HTR-8/SVneo (cell line): ENCODE measurements at regions not wholly inside any gene's neighbourhood (a gene's known extent, or its start where the extent isn't known, plus 50 kb on each side); places are given as distances from the start of the nearest gene placed in this dataset.

ENCODE experiments used
- DNase-seq: peaks from one replicate; pipeline ENCODE4 v3.0.0; 2011; ENCODE audit warnings: low spot score, mixed read lengths; ENCODE audit not compliant: insufficient read length
- FAIRE-seq: peaks from 2 replicates; lab custom pipeline; 2011; peaks lifted over from hg19 to GRCh38; lab: Jason Lieb, UNC

DNA sequence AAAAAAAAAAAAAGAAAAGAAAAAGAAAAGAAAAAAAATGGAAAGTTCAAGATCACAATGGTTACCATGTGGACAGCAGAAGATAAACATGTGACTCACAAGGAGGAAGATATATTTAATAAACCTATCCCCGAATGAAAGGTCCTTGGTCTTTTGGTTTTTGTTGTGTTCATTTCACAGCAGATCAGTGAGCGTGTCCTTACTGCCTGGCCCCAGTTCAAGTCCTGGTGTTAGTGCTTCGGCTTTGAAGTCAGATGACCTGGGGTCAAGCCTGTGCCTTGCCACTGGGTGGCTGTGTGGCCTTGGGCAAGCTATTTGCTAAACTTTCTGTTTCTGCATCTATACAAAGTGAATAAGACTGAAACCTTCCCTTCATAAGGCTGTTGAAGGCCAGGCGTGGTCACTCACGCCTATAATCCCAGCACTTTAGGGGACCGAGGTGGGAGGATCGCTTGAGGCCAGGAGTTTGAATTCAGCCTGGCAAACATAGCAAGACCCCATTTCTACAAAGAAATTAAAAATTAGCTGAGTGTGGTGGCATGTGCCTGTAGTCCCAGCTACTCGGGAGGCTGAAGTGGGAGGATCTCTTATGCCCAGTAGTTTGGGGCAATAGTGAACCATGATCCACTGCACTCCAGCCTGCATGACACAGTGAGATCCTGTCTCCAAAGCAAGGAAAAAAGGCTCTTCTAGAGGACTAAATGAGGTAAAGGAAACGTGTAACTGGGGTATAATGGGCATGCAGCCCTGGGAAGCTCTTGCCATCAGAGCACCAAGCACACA, 94.5 kb upstream of the SPATA31D4 start:
- DNase-seq (no peak), FAIRE-seq (no peak)

DNA sequence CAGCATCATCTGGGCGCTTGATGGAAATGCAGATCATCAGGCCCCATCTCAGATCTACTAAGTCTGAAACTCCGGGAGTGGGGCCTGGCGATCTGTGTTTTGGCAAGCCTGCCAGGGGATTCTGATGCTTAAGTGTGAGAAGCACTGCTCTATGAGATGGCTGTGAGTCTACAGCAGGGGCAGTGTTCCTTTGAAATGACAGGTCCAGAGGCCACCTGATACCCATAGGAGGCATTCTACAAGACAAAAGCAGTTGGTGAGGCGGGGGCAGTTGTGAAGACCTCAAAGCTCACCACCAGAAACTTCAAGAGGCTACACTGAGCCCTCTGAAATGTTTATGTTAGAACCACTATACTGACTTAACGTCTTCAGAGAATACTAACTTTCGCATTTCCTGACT, 86.9 kb upstream of the SPATA31D4 start:
- DNase-seq (no peak), FAIRE-seq (no peak)

DNA sequence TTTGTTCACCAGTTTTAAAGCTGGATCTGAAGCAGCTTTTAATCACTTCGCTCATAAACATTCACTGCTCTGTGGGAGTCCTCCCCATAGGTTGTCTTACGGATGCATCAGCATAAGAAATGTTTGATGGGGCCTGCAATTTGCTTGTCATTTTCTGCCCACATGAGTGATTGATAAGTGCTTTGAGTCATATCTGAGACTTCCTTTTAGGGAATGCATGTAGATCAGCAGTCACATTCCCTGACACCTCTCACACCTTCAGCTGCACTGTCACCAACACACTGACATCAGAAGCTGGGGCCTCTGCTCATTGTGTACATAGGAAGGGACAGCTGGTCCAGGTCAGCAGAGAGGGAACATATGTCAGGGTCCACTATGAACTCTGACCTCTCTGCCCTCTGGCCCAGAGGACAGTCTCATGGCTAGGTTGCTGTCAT, 84.1 kb upstream of the SPATA31D4 start:
- DNase-seq, result no peak

DNA sequence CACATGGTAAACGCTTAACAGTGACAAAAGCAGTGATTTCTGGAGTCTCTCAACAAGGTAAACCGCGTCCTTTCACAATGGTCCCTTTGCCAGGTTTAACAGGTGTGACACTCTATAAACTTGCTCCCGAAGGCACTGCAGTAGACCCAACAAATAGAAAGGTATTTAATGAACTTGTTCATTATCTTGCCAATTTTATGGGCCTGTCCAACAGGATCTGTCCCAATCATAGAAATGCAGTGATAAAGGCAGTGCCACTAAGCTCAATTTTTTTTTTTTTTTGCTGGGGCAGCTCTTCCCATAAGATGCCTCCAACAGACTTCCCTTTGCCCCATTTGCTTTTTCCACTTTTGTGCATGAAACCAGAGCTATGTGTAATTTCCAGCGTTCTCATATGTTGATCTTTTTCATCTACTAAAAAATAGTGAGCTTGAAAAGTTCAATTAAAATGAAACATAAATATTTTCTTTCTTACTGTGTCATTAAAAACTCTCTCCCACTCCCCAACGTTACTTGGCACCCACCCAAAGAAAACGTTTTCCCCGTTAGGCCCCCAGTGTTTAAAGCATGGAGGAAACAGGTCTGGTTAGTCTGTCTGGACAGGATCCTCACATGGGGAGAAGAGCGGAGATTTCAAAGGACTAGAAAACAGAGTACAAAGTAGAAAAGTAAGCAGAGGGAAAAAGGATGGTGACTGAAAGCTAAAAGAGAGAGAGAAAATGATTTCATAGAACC, 80.9 kb upstream of the SPATA31D4 start:
- FAIRE-seq (no peak), DNase-seq (no peak)

More for the DNA sequence above, 84.1 kb upstream of the SPATA31D4 start:
- FAIRE-seq, result no peak

DNA sequence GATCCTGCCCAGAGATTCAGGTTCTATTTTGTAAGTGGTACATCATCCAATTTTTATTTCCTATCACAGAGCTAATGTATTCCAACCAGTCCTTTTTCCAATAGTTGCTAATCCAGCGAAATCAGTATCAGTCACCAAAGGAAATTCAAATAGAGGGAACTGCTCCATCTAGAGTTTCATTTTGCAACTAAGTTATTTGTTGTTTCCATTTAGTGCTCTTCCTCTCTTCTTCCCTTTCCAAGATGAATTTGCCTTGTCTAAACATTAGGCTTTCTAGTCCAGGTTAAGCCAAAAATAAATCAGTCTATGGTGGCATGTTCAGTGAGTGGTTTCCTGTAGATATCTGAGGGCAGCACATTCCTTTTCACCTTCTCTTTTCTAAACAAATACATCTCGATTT, 79.8 kb upstream of the SPATA31D4 start:
- FAIRE-seq, result peak; percentile 33
- DNase-seq, result no peak

DNA sequence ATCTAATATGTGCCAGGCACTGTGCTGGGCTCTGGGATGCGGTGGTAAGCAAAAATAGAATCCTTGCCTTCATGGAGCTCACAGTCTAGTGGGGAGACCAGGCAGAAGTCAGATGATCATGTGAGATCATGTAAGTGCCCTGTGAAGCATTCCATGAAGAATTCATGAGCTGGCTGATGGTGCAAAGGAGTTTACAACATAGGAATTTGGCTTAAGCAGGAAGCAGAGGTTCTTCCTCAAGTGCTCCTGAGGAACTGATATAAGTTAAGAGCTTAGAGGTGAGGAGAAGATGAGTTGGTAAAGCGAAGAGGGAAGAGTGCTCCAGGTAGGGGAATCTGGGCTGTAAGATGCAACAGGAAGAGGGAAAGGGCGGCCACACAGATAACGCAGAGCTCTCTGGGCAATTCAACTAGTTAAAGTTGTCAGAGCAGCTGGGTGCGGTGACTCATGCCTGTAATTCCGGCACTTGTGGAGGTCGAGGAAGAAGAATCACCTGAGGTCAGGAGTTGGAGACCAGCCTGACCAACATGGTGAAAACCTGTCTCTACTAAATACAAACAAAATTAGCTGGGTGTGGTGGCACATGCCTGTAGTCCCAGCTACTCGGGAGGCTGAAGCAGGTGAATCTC, 78.5 kb upstream of the SPATA31D4 start:
- no peak for DNase-seq
- no peak for FAIRE-seq

DNA sequence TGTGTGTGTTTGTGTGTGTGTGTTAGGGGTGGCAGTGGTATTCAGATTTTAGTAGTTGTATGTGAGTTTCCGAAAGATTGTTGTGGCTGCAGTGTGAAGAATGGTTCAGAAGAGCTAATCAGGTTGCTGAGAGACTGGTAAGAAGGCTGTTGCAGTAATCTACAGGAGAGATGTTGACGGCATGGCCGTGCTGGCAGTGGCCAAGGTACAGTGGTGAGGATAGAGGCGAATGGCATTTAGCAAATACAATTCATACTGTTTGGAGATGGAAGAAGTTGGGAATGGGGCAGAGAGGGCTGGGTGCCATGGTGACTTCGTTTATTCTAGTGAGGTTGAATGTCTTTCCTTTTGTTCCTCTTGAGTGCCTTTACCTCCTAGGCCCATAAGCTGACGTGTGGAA, 77.5 kb upstream of the SPATA31D4 start:
- FAIRE-seq (no peak), DNase-seq (no peak)

DNA sequence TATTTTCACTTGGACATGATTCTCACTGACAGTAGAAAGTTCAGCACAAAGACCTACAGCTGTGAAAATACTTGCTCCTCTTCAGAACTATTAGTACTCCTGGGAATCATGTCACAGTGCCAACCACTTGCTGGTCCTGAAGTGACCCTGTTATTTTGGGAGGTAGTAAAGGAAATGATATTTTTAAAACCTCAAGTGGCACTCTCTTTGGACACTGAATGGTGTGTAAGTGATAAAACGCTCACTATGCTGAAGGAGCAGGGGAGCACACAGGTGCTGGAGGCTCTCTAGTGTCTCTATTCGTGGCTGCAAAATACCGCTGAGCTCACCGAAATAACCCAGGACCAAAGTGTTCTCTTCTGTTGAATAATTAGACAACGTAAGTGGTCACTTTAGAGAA, 76.9 kb upstream of the SPATA31D4 start:
- no peak for DNase-seq

DNA sequence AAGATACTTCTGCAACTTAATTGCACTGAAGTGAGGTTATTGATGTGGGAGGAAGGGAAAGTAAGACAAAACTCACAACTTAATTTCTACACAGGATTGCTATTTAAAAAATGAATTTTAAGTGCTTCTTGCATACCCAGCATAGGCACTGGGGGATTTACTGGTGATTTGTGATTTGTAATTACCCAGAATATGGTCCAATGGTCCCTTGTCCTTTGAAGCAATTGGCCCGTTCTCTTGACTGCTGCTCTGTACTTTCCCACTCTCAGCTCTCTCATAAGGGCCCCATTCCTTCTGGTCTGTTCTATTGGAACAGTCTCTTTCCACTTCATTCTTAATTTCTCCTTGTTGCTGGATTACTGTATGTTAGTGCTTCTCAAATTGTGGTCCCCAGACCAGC, 75.4 kb upstream of the SPATA31D4 start:
- FAIRE-seq, result no peak
- DNase-seq, result no peak

More for the DNA sequence above, 76.9 kb upstream of the SPATA31D4 start:
- FAIRE-seq, result no peak

DNA sequence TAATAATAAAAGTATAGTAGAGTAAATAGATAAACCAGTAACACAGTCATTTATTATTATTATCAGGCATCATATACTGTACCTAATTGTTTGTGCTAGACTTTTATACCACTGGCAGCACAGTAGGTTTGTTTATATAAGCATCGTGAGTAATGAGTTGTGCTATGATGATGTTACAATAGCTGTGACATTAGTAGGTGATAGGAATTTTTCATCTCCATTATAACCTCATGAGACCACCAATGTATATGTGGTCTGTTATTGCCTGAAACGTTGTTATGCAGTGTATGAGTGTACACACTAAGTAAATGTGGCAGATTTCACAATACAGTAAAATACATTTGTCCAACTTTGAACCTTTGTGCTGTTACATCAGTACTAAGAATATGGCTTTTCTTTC, 72.7 kb upstream of the SPATA31D4 start:
- DNase-seq, result no peak
- peak; percentile 23 for FAIRE-seq

DNA sequence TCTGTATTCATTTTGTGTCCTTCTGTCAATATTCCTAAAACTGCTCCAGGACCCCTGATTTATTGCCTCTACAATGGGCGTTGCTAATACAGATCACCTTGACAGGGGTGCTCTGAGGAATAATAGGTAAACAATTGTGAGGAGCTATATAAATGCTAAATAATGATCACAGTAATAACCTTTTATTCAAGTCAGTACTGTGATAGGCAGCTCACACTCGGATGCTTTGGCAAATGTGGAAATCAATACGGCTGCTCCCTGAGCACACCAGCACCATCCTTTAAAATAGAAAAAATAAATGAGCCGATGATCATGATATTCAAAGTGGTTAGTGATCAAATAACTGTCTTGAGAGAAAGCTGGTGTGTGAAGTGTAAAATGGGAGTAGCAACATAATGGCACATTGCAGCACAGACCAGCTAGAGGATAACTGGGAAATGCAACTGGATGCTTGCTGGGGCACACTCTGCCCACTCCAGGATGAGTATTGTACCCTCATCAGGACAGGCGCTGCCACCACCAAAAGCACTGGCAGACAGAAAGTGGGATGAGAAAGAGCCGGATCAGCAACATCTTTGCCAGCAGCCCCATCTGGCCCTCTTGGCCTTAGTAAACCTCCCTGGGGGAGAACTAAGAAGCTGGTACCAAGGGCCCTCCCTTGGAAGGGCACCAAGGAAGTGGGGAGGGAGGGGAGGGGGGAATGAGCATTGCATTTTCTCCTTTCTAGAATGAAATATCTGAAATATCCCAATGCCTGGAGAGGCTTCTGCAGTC, 69.4 kb upstream of the SPATA31D4 start:
- FAIRE-seq (no peak), DNase-seq (no peak)

DNA sequence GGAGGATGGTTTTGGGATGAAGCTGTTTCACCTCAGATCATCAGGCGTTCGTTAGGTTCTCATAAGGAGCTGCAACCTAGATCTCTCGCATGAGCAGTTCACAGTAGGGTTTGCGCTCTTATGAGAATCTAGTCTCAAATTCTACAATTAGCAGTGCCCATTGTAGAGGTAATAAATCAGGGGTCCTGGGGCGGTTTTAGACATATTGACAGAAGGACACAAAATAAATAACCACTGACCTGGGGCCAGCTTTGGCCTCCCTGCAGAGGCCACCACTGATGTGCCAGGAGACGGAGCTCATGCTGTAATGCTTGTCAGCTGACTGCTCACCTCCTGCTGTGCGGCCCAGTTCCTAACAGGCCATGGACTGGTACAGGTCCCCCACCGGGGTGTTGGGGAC, 67.6 kb upstream of the SPATA31D4 start:
- DNase-seq (no peak), FAIRE-seq (no peak)

DNA sequence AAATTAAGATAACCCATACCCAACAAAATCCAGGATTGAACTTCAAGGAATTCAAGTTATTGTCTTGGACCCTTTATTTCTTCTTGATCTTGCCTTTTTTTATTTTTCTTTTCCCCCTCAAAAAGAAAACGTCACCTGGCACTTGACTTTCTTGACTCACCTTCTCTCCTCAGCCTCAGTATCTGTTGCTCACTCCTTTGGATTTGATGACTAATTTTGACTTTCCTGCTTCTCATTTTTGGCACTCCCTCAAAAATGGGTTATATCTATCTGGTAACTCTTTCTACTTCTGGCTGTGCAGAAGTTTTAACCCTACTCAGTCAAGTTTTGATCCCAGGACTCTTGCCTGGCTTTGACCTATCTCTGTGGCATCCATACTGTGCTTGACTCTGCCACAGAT, 66.6 kb upstream of the SPATA31D4 start:
- DNase-seq (no peak), FAIRE-seq (no peak)

DNA sequence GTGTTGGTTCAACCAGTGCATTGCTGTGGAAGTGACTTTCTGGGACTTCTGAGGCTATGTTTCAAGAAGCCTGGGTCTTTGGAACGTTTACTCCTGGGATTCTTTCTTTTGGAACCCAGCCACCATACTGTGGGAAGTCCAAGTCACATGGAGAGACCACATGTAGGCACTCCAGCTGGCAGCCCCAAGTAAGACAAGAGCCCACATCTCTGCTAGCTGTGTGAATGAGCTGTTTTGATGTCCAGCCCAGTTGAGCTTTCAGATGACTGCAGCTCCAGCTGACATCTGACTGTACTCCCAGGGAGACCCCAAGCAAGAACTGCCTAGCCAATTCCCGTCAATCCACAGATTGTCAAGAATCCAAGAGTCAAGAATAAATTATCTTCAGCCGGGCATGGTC, 60.1 kb upstream of the SPATA31D4 start:
- DNase-seq (no peak), FAIRE-seq (no peak)

DNA sequence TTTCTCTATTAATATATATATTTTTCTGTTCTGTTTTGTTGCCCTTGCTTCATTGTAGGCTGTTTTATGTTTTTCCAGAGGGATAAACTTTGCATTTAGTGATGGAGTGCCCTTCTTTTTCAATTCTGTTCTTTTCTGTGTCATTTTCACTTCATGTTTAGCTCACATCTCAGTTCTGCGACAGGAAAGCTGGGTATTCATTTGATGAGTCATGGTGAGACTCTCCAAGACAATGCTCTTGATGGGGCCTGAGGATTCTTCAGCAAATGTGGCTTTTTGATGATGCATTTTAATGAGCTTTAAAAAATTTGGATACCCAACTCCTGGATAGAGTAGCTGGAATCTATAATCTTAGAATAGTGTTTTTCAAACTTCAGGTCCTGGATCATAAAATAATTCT, 56.5 kb upstream of the SPATA31D4 start:
- FAIRE-seq, result no peak

DNA sequence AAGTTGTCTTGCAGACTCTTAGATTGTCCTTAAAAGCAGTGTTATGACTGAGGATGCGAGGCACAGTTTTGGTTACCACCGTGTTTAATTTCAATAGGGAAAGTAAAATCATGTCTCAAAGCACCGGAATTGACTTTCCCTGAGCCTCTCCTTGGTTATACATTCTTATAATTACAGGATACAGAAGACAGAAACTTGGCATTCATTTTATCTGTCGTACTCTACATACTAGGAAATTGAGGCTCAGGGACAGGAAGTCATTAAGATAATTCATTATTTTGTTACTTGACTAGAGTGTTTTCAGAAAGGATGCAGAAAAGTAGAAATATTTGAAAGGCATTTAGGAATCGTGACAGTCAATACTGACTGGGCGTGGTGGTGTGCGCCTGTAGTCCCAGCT, 54.0 kb upstream of the SPATA31D4 start:
- DNase-seq, result no peak
- no peak for FAIRE-seq

More for the DNA sequence above, 56.5 kb upstream of the SPATA31D4 start:
- DNase-seq, result peak; percentile 38

DNA sequence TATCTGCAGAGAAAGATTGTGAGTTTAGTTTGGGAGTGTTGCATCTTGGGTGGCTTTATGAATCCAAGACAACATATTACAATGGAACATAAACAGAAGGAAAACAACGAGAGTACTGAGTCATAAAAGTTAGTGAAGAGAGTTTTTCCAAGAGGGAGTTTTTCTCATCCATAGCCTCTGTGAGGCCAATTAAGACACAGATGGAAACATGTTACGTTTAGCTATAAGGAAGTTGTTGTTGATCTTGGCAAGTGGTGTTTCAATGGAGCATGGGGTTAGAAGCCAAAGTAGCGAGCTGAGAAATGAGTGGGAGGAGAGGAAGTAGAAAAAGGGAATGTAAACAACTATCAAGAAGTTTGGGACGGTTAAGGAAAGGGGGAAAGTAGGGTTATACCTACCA, 53.3 kb upstream of the SPATA31D4 start:
- no peak for DNase-seq
- FAIRE-seq, result peak; percentile 16

DNA sequence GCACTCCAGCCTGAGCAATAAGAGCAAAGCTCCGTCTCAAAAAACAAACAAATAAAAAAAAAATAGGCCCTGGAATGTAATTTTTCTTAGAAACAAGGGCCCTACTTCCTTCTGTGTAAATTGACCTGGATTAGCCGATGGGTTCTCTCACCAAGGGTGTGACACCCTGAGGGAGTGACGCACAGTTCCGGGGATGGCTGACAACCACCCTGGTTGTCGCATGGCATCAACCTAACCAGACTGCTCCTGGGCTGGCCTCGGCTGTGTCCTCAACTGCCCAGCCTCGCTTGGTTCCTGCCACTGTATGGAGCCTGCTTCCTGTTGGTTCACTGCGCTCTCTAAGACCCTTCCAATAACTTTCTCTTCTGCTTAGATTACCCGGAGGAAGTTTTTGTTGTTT, 51.2 kb upstream of the SPATA31D4 start:
- DNase-seq, result no peak
- no peak for FAIRE-seq
